ENCODE measurements at regions not wholly inside any gene's neighbourhood (a gene's known extent, or its start where the extent isn't known, plus 50 kb on each side); places are given as distances from the start of the nearest gene placed in this dataset.

DNA sequence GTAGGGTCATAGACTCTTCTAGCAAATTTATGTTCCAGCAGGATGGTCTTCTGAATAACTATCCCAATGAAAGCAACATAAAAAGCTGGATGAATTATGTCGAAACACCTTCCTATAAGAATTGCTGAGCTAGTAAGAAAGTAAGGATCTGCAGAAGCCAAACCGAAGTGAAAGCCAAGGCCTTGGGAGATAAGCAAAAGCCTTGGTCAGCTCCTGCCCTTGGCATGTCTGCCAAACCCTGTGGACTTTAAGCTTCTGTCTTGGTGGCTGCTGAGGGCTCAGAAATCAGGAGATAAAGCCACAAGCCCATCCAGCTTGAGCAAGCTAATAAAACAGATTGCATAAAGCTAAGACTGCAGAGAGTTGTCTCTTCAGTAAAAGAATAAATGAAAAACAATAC, 81.2 kb upstream of the KCND3 start:
- TF ChIP-seq, protein P1, sequence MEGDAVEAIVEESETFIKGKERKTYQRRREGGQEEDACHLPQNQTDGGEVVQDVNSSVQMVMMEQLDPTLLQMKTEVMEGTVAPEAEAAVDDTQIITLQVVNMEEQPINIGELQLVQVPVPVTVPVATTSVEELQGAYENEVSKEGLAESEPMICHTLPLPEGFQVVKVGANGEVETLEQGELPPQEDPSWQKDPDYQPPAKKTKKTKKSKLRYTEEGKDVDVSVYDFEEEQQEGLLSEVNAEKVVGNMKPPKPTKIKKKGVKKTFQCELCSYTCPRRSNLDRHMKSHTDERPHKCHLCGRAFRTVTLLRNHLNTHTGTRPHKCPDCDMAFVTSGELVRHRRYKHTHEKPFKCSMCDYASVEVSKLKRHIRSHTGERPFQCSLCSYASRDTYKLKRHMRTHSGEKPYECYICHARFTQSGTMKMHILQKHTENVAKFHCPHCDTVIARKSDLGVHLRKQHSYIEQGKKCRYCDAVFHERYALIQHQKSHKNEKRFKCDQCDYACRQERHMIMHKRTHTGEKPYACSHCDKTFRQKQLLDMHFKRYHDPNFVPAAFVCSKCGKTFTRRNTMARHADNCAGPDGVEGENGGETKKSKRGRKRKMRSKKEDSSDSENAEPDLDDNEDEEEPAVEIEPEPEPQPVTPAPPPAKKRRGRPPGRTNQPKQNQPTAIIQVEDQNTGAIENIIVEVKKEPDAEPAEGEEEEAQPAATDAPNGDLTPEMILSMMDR (optimal IDR thresholded peaks at IDR 0.05 in 1 of 3, IDR thresholded peaks at IDR 0.05 in 1 of 3, conservative IDR thresholded peaks at IDR 0.05 in 1 of 3; ENCODE audit: extremely low read depth in 1 of 3, insufficient read depth in 2 of 3, low read length in 3 of 3): no peak
- TF ChIP-seq EZH2 (IDR thresholded peaks at IDR 0.05; ENCODE audit: low read length): no peak
